GM23248 (cell line): ENCODE measurements at regions not wholly inside any gene's neighbourhood (a gene's known extent, or its start where the extent isn't known, plus 50 kb on each side); places are given as distances from the start of the nearest gene placed in this dataset.
"Not testable (repeated sequence)": the region's sequence is repeated elsewhere in the genome, so short reads cannot be mapped to it uniquely, and the experiment has no call there.

Experiments used
- DNase-seq: peaks from one replicate; pipeline ENCODE4 v3.0.0-alpha.2; 2015
- H2AFZ ChIP-seq: fragments of 200-600 bp; sonication (generic); 2 replicates; pipeline ENCODE4 v1.6.1; 2016; ENCODE audit warnings: antibody characterized with exemption
- H3F3A ChIP-seq: fragments of 200-600 bp; sonication (generic); 2 replicates; pipeline ENCODE4 v1.6.1; 2016; ENCODE audit warnings: mild to moderate bottlenecking, antibody characterized with exemption, mixed run types; ENCODE audit not compliant: insufficient read depth
- H3K27ac ChIP-seq: fragments of 200-600 bp; sonication (generic); 2 replicates; pipeline ENCODE4 v1.5.1; 2016; ENCODE audit warnings: mild to moderate bottlenecking
- H3K27me3 ChIP-seq: fragments of 200-600 bp; sonication (generic); replicated peaks from 2 replicates; pipeline ENCODE4 v1.6.1; 2016; ENCODE audit warnings: mild to moderate bottlenecking; ENCODE audit not compliant: insufficient read depth
- H3K36me3 ChIP-seq: fragments of 200-600 bp; sonication (generic); 2 replicates; pipeline ENCODE4 v1.6.1; 2016; ENCODE audit warnings: low read depth, mild to moderate bottlenecking
- H3K4me1 ChIP-seq: fragments of 200-600 bp; sonication (generic); 2 replicates; pipeline ENCODE4 v1.6.1; 2016; ENCODE audit warnings: mild to moderate bottlenecking; ENCODE audit not compliant: insufficient read depth
- H3K4me2 ChIP-seq: fragments of 200-600 bp; sonication (generic); one replicate; pipeline ENCODE4 v1.6.1; 2016; ENCODE audit warnings: mild to moderate bottlenecking; ENCODE audit not compliant: unreplicated experiment
- H3K4me3 ChIP-seq: fragments of 200-600 bp; sonication (generic); 2 replicates; pipeline ENCODE4 v1.5.1; 2016; ENCODE audit warnings: mild to moderate bottlenecking
- H3K79me2 ChIP-seq: fragments of 200-600 bp; sonication (generic); 2 replicates; pipeline ENCODE4 v1.6.1; 2016; ENCODE audit warnings: mild to moderate bottlenecking; ENCODE audit not compliant: insufficient read depth
- H3K9ac ChIP-seq: fragments of 200-600 bp; sonication (generic); 2 replicates; pipeline ENCODE4 v1.6.1; 2016; ENCODE audit warnings: mild to moderate bottlenecking
- H3K9me2 ChIP-seq: fragments of 200-600 bp; sonication (generic); 2 replicates; pipeline ENCODE4 v1.6.1; 2016; ENCODE audit warnings: mixed run types, mild to moderate bottlenecking, moderate library complexity; ENCODE audit not compliant: insufficient read depth
- H3K9me3 ChIP-seq: fragments of 200-600 bp; sonication (generic); one replicate; pipeline ENCODE4 v1.6.1; 2017; ENCODE audit warnings: low read depth
- H4K20me1 ChIP-seq: fragments of 200-600 bp; sonication (generic); 2 replicates; pipeline ENCODE4 v1.6.0; 2016; ENCODE audit not compliant: insufficient read depth
- EZH2 ChIP-seq: fragments of 200-600 bp; sonication (generic); IDR thresholded peaks from 2 replicates; pipeline ENCODE4 v1.6.1; 2018; ENCODE audit warnings: antibody characterized with exemption, mild to moderate bottlenecking; ENCODE audit not compliant: insufficient read depth, poor library complexity, severe bottlenecking
- EZH2phosphoT487 ChIP-seq: fragments of 200-600 bp; sonication (generic); IDR thresholded peaks from 2 replicates; pipeline ENCODE4 v1.6.1; 2018; ENCODE audit warnings: antibody characterized with exemption, moderate library complexity, mild to moderate bottlenecking, low read depth; ENCODE audit not compliant: insufficient read depth
- WGBS, 2 experiments: methylation state at CpG; one replicate each; pipeline ENCODE4 v1.1.6; 2015 to 2017; ENCODE audit warnings: low lambda C conversion rate in 2 of 2, low coverage in 1 of 2; ENCODE audit errors: missing lambda C conversion rate in 2 of 2; 5-methylcytosine and 5-hydroxymethylcytosine counted together
- in situ Hi-C: fragments of 300-500 bp; cut with MboI; formaldehyde crosslinking; loops from 2 replicates; pipeline ENCODE4 v1.15.0; 2020

GRCh38 chr19:41518141-41518540 is 57.8 kb upstream of the CEACAM21 start:
- Histone ChIP-seq H4K20me1 (no peaks in the 10 kb centered on the region), H3K79me2 (no peaks in the 10 kb centered on the region), H2AFZ (no peak overlapping the region), H3K4me3 (no peak overlapping the region), H3K27ac (no peak overlapping the region), H3K4me1 (no peaks in the 10 kb centered on the region), H3F3A (no peaks in the 10 kb centered on the region), H3K9ac (no peak overlapping the region), H3K36me3 (no peaks in the 10 kb centered on the region), H3K4me2 (no peak overlapping the region), H3K27me3 (peaks cover 89% of the 10 kb centered on the region), H3K9me3 (no peaks in the 10 kb centered on the region), H3K9me2 (no peaks in the 10 kb centered on the region)
- 47 to 52% methylated on average over 3 of the region's 3 CpGs for WGBS, 2 experiments
- no peak for TF ChIP-seq EZH2
- TF ChIP-seq EZH2phosphoT487: no peak
- in situ Hi-C loops: no loop called here
- DNase-seq: no peak

- TF ChIP-seq EZH2phosphoT487 (0 out of 2 replicates have a peak, but pooled peaks have one; percentile 52), EZH2 (peak; percentile 70)
- WGBS, 2 experiments: 53 to 55% methylated on average over 18 of the region's 18 CpGs
- DNase-seq, H3F3A ChIP-seq, H3K9me2 ChIP-seq, H3K79me2 ChIP-seq, H3K4me1 ChIP-seq, H2AFZ ChIP-seq, H3K9me3 ChIP-seq, in situ Hi-C loops, H3K27ac ChIP-seq, H4K20me1 ChIP-seq, H3K36me3 ChIP-seq, H3K9ac ChIP-seq: not testable (repeated sequence)
- peaks cover 71% of the 10 kb centered on the region for H3K27me3 ChIP-seq
- H3K4me2 ChIP-seq: peak overlapping the region; percentile 63
- H3K4me3 ChIP-seq: peak overlapping the region; percentile 57
Observed at GRCh38 chr19:41521138-41521930, 54.6 kb upstream of the CEACAM21 start.

GRCh38 chr19:41521931-41522555 is 53.9 kb upstream of the CEACAM21 start:
- H3K4me1 ChIP-seq: no peaks in the 10 kb centered on the region
- H3K9me3 ChIP-seq: no peaks in the 10 kb centered on the region
- peaks cover 64% of the 10 kb centered on the region for H3K27me3 ChIP-seq
- peak overlapping the region; percentile 44; the same call in 1 of the 2 replicates for H2AFZ ChIP-seq
- no peaks in the 10 kb centered on the region for H3K9me2 ChIP-seq
- DNase-seq: peak; percentile 10
- no peaks in the 10 kb centered on the region for H3K79me2 ChIP-seq
- peak overlapping the region; percentile 63 for H3K4me2 ChIP-seq
- no peaks in the 10 kb centered on the region for H3K36me3 ChIP-seq
- H4K20me1 ChIP-seq: no peaks in the 10 kb centered on the region
- peak; percentile 25 for TF ChIP-seq EZH2
- 0 out of 2 replicates have a peak, but pooled peaks have one; percentile 28 for TF ChIP-seq EZH2phosphoT487
- no peaks in the 10 kb centered on the region for H3F3A ChIP-seq
- H3K27ac ChIP-seq: no peak overlapping the region
- no peak overlapping the region for H3K9ac ChIP-seq
- 5 to 6% methylated on average over 29 to 58 of the region's 58 CpGs for WGBS, 2 experiments
- H3K4me3 ChIP-seq: peak overlapping the region; percentile 57
- in situ Hi-C loops: no loop called here

GRCh38 chr19:41525989-41526388 is 50.0 kb upstream of the CEACAM21 start:
- no peaks in the 10 kb centered on the region for H3K9me3 ChIP-seq
- no peak for DNase-seq
- H3K9me2 ChIP-seq: no peaks in the 10 kb centered on the region
- no peak overlapping the region for H3K4me2 ChIP-seq
- H3K27ac ChIP-seq: no peak overlapping the region
- no peaks in the 10 kb centered on the region for H4K20me1 ChIP-seq
- no peaks in the 10 kb centered on the region for H3K36me3 ChIP-seq
- 83 to 85% methylated on average over 1 of the region's 1 CpG for WGBS, 2 experiments
- H3K27me3 ChIP-seq: peaks cover 32% of the 10 kb centered on the region
- in situ Hi-C loops: no loop called here
- H3K4me3 ChIP-seq: no peak overlapping the region
- H2AFZ ChIP-seq: no peak overlapping the region
- no peak overlapping the region for H3K9ac ChIP-seq
- no peaks in the 10 kb centered on the region for H3K79me2 ChIP-seq
- peaks cover 6% of the 10 kb centered on the region for H3K4me1 ChIP-seq
- TF ChIP-seq EZH2 (no peak), EZH2phosphoT487 (no peak)
- peaks cover 7% of the 10 kb centered on the region for H3F3A ChIP-seq
